IPS DF 19.7 (cell line): ENCODE measurements at regions not wholly inside any gene's neighbourhood (a gene's known extent, or its start where the extent isn't known, plus 50 kb on each side); places are given as distances from the start of the nearest gene placed in this dataset.

Experiments
- DNase-seq: peaks from one replicate; pipeline ENCODE4 v3.0.0-alpha.2; 2013; ENCODE audit warnings: low read depth, low spot score

DNA sequence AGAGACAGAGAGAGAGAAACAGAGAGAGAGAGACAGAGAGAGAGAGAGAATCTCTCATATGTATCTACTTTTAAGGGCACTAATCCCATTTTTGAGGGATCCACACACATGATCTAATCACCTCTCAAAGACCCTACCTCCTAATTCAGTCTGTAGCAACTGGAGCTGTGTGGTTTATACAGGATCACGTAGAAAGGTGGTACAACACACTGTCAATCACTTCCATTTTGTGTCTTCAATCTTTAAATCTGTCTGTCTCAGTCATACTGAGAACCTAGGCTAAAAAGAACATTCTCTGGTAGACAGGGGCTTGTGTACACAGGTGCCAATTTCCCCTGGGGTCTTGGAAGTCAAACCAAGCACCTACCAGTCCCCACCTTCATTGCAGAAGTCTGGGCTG is 229.9 kb downstream of the TGFB2 start:
- no peak for DNase-seq

DNA sequence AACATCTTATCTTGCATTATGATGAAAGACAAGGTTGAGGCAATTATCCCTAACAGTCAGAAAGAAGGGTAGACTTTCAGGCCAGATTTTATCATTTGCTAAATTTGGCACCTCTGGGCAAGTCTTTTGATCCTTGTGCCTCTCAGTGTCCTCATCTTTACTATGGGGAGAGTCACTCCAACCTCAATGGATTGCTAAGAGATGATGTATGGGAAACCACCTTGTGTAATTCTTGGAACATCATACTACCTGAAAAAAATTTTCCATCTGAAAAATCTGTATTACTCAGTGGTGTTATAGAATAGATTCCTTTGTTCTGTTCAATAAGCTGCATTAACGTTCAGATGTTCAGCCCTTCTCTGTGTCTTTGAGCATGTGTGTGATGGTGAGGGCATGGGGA is 230.7 kb downstream of the TGFB2 start:
- DNase-seq = no peak

DNA sequence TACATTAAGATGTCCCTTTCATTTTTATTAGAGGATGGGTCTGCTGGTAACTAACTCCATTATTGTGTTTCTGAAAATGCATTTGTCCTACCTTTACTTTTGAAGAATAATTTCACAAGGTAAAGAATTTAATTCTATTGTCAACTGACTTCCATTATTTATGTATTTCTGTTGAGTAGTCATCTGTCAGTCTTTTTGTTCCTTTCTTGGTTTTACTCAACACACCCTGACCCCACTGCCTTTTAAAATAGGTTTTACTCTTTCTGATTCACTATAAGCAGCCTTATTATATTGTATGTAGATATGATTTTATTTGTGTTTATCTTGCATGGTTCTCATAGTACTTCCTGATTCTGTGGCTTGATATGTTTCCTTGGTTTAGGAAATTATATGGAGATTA is 237.5 kb downstream of the TGFB2 start:
- no peak for DNase-seq

DNA sequence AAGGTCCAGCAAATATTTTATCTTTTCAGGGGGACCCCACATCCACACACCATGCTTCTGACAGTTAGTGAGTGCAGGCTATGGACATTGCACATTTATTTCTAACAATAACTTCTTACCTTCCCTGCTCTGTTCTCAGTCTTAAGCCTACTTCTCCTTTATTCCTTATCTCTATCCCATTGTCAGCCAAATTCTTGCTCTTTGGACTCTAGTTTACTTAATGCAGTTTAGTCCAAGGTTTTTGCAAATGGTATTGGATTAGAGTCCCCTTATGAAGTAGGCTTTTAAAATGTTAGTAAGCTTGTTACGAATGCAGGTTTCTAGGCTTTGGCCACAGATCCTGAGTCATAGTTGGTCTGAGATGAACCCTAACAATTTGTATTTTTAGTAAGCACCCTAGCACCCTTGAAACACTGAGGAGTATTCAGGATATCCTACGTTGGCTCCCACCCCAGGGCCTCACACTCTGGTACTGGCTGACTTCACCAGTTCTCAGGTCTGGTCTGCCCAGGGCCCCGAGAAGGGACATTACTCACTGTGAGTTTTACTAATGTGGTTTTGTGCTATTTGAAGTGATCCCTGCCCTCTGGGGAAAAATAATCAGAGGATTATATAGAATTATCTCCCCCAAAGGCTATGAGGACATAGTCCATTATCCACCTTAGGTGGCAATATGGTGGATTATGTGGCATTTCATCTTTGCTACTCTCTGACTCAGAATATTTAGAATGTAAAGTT is 239.5 kb downstream of the TGFB2 start:
- DNase-seq = no peak

DNA sequence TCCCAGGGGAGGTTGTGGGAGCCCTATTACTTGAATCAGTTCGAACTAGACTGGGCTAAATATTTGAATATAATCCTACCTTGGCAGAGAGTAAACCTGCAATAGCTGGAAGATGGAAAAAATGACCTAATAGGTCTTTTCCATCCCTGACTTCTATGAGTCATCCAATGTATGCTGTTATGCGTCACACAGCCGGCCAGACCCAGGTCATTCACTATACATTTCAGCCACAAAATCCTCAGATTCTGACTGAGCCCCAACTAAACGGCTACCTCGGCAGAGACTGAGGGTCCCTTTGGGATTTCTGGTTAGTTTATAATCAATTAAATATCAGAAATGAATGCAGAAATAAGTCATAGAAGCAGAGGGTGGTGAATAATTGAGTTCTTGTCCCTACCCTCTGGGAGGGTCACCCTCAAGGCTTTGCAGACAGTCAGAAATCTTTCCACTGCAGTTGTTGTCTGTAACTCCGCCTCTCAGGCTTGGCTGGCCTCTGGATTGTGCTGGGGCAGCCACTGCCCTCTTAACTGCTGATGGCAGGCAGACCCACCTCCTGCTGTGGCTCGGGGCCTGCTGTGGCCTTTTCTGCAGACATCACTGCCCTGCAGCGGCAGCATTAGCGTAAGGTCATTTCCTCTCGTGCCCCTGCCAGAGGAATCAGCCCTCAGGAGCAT is 240.5 kb downstream of the TGFB2 start:
- peak; percentile 48 for DNase-seq

DNA sequence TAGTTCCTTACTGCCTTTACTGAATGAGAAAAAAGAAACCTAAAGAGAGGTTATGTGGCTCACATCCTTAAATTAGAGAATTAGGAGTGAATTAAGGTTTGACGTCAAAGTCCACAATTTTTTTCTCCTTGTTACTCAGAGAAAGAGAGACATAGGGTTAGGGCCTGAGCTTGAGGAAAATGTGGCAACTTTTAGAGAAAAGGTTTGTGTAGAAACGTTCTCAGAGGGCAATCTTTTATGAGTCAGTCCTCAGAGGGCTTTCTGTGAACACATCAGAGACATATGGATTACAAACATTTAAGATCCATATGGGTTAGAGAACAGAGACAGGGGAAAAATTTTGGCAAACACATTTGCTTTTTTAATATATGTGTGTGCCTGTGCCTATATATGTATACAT is 242.8 kb downstream of the TGFB2 start:
- no peak for DNase-seq

DNA sequence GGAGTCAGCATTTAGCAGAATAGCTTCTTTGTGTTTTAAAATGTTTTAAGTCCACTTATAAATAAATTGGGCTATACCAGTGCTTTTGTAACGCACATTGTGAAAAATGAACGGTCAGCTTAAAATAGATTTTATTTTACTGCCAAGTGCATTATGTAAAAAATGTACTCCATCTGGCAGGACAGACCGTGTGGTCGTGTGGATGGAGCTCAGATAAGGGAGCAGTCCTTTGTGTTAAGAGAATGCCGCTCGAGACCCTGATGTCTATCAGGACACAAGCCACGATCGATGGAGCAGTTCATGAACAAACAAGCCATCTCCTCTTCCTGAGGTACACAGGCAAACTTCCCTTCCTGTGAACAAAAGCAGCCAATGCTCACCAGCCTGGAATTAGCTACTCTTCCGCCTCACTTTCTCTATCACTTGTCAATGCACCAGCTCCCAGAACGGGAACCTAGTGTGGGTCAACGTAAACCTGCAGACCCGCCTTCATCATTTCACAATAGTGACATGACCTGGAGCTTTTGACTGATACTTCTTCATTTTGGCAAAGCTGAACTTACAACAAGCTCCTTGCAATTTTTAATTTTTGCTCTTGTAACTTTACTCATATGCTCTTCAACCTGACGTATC is 243.5 kb downstream of the TGFB2 start:
- no peak for DNase-seq

DNA sequence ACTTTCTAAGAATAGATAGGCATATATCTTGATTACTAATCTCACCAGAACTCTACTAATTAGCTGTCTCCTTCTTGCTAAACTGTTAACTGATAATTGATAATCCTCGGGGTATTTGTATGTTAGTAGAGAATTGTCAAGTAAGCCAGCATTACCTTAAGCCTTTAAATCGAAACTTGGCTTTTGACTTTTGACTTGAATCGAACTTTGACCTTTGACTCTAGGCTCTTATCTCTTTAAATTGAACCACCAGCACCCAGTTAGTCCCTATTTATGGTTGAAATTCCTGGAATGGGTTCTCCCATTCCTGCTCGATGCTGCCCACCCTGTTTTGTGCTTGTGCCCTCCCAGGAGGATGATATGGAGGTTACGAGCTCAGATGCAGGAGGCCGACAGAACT is 244.4 kb downstream of the TGFB2 start:
- DNase-seq = no peak

DNA sequence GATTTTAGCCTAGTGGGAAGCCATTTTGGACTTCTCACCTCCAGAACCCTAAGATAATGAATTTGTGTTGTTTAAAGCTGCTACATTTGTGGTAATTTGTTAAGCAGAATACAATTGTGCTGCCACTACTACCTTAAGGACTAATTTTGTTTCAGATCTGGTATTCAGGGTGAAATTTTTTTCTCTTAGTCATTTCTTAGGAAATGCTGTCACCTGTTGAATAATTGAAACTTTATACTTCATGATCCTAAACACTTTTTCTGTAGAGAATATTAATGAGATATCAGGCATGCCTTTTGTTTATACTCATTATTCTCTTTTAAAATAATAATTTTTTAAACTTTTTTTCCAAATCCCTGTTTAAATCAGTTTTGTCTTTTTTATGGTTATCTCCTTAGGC is 246.8 kb downstream of the TGFB2 start:
- no peak for DNase-seq

DNA sequence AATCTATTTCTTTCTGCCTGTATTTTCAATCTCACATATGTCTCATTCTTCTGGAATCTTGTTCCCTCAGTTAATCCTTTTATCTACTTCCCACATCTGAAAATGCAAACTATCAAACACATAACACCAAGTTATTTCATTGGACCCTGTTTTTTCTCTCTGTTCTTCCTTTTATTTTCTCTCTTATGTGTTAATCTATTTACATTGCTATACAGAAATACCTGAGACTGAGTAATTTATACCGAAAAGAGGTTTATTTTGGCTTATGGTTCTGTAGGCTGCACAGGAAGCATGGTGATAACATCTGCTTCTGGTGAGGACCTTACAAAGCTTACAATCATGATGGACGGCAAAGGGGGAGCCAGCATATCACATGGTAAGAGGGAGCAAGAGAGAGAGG is 247.6 kb downstream of the TGFB2 start:
- no peak for DNase-seq

DNA sequence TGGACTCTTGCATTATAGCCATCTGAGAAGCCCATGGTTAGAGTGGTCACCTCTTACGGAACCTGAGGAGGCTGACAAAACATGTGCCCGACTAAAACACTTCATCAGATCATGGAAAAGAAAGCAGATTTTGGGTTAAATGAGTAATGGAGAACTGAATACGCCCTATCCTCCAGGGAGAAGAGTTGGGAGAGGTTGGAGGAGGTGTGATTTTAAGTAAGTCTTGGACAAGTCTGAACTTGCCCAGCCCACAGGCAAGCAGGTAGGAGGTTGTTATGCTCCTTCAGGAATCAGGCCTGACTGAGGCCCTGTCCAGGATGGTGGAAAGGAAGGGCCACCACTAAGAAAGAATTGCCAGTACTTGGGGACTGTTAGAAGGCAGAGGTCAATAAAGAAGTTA is 255.8 kb downstream of the TGFB2 start:
- DNase-seq = no peak

DNA sequence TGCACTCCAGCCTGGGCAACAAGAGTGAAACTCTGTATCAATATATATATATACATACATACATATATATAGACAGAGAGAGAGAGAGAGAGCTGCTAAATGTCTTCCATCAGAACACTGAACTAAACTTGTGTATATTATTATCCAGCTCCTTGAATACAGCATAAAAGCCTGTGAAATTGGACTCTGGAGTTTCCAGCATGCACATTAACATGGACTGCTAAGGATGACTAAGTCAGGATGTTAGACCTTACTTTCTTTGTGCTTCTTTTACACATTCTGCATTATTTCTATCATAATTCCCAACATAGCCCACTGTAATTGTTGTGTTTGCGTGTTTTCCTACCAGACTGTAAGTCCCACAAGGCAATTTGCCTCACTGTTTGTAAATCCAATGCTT is 259.1 kb downstream of the TGFB2 start:
- DNase-seq = no peak

DNA sequence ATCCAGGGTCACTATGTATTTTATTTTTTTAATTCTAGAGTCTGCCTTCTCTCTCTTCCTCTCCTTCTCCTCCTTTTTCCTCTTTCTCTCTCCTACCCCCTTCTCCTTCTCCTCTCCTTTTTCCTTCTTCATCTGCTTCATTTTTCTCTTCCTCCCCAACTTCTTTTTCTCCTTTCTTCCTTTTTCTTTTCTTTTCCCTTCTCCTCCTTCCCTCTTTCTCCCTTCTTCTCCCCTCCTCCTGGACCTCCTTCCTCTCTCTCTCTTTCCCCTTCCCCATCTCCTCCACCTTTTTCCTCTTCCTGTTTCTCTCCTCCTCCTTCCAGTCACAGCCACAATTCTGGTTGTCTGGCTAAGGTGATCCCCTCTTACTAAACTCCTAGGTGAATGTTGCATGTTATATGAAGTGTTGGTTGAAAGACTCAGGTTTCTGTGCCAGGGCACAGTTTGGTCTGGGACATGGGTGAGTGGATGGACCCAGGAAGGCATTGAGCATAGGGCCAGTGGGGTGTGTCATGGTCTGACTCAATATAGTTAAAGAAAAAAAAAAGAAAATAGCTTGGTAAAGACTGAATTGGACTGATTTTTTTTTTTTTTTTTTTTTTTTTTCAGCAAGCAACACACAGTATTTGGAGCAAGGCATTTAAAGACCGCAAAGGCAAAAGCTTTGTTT is 266.9 kb downstream of the TGFB2 start:
- DNase-seq = no peak

DNA sequence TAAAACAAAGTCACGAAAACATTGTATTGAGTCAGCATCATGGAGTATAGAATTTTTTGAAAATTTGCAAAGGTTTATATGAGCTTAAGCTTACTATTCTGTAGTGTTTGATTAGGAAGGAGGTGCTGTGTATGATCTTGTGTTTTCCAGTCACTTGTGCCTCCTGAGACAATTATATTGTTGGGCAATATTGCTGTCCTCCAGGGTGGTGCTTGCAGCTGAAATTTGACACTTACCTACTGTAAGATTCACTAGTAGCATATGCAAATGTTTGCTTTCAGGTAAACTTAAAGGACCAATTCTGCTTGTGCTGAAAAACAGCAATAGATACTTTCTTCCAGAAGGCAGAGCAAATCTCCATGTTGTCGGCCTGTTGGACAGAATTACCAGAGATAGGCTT is 268.0 kb downstream of the TGFB2 start:
- DNase-seq = no peak

DNA sequence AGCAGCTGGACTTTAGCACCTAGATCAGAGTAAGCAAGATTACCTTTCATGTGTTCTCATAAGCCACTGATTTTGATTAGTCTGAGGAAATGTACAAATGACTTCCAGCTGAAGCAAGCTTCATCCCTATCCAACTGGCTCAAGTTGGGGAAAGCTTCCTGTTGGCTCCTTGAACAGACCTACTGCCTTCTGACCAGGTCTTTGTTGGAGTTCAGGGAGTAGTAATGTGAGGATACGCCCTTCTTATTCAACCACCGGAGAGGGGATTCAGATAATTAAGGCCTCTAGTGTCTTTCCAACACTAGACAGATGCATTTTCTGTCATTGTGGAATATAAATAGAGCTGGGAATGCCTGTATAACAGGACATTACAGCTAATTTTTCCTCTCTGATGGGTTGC is 268.9 kb downstream of the TGFB2 start:
- DNase-seq = no peak

DNA sequence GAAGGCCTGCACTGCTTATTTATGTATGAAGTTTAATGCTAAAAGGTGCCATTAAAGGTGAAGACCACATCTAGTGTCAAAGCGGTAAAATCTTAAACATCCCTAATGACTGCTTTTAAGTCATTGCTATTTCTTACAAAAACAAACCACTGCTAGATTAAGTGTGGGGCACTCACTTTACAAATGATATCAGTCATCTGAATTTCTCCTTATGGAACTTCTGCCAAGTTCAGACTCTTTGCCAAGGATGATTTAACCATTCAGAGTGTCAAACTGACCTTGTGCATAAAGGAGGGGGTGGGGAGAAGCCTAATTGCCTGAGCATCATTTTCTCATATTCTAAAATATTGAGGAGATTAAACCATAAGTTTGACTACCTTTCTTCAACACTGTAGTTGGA is 271.5 kb downstream of the TGFB2 start:
- no peak for DNase-seq

DNA sequence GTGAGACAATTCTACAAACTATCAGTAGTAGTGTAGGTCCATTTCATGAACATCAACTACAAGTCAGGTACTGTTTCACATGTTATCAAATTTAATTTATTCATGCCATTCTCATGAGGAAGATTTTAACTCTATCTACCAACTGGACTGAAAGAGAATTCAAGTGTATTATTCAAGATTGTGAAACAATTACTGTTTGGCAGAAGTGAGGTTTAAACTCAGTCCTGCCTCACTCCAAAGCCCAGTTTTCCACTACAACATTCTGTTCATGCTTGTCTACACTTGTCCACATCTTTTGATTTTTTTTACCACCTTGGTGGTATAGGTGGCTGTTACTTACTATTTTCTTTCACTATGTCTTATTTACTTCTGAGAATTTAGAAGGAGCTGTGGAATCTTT is 272.9 kb downstream of the TGFB2 start:
- no peak for DNase-seq

DNA sequence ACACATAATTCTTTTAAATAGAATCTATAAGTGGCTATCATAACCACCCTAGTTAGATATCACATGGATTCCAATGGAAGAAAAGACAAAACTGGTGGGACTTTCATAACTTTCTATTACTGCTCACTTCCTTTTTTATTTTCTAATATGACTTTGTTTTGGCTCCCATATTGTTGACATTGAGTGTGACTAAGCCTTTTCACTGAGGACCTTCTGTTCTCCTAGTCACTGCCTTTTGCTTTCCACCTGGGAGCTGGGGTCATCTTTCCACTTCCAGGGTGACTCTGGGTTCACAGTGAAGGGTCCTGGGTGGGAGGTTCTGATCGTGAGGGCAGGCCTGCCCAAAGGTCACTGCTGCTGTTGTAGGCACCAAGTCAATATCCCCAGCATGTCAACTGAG is 275.8 kb downstream of the TGFB2 start:
- DNase-seq = no peak

DNA sequence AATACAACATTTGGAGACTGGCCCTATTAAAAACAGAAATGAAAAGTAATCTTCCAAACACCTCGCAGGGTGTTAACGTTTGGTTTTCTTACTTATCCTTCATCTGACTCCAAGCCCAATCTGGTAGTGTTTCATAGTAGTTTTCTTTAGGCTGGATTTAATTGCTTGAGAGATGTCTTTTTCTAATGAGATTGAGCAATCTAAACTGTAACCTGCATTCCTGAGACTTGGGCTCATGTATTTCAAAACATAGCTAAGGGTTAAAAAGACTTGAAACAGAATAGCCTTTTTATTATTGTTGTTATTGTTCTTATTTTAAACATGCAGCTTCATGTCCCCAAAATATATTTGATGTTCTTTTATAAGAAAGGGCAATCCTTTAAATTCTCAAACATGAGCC is 278.9 kb downstream of the TGFB2 start:
- no peak for DNase-seq

DNA sequence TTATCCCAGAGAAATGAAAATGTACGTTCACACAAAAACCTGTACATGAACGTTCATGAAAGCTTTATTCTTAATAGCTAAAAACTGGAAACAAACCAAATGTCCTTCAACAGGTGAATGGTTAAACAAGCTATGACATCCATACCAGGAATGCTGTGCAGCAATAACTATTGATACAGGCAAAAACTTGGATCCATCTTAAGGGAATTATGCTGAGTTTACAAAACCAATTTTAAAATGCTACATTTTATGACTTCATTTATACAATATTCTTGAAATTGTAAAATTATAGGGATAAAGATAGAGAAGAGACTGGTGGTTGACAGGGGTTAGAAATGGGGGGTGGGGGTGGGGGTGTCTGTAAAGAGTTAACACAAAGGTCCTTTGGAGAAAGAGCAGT is 280.3 kb downstream of the TGFB2 start:
- no peak for DNase-seq

DNA sequence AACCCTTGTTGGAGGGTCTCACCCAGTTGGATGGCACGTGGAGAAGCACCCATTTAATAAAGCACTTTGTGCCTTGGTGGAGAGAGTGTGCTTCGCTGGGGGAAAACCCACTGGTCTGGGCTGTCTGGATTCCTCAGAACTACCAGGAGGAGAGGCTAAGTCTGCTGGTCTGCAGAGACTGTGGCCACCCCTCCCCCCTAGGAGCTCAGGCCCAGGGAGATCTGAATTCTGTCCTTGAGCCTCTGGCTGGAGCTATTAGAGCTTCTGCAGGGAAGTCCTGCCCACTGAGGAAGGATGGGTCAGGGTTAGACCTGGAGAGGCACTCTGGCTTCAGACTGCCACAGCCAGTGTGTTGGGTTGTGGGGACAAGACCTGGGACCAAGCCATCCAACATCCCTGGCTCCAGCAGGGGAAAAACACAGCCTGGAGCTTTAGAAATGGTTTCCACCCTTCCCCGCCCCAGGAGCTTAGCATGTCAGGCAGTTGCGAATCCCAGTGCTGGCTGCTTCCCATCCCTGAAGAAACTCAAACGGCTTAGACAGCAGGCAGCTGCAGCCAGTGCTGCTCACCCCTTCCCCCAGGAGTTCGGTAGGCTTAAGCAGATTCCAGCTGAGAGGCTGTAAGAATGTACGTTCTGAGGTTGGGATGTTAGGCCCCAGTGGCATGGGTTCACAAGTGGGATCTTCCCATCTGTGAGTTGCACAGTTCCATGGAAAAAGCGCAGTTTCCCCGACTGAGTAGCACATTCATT is 288.3 kb downstream of the TGFB2 start:
- DNase-seq = no peak

DNA sequence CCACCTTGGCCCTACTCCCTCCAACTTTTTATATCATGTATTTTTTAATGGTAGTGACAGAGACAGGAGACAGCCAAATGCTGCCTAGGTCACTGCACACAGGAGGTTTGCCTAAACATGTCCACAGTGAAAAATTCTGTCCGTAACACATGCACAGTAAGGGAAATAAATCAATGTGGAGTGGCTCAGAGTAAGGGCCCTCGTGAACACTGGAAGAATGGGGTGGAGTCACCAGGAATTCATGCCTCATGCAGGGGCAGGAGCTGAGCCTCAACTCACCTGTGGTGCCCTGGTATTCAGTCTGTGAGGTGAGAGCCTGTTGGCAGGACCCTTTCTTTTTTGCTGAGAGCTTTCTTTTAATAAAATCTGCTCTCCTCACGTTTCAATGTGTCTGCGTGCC is 289.1 kb downstream of the TGFB2 start:
- DNase-seq = no peak
